DMS153 treated with DMSO at 0.1 percent for 48 hours (cell line): ENCODE measurements at regions not wholly inside any gene's neighbourhood (a gene's known extent, or its start where the extent isn't known, plus 50 kb on each side); places are given as distances from the start of the nearest gene placed in this dataset.
"Not testable (repeated sequence)": the region's sequence is repeated elsewhere in the genome, so short reads cannot be mapped to it uniquely, and the experiment has no call there.

ENCODE experiments used
- DNase-seq: peaks from one replicate; lab custom pipeline; 2025; ENCODE audit not compliant: unreplicated experiment; lab: John Stamatoyannopoulos, UW

- no peak for DNase-seq
Measured at GRCh38 chr3:82628385-82629014, 867.1 kb upstream of the GBE1 start.

- DNase-seq, result no peak
Measured at GRCh38 chr3:82627733-82628132, 866.3 kb upstream of the GBE1 start.

- DNase-seq, result not testable (repeated sequence)
Measured at GRCh38 chr3:82620744-82621143, 859.3 kb upstream of the GBE1 start.

- no peak for DNase-seq
Measured at GRCh38 chr3:82618594-82618993, 857.1 kb upstream of the GBE1 start.

- no peak for DNase-seq
Measured at GRCh38 chr3:82610236-82610635, 848.8 kb upstream of the GBE1 start.

- DNase-seq, result no peak
Measured at GRCh38 chr3:82607391-82607790, 845.9 kb upstream of the GBE1 start.

GRCh38 chr3:82596805-82597204, 835.4 kb upstream of the GBE1 start:
- DNase-seq, result no peak

GRCh38 chr3:82595530-82595929, 834.1 kb upstream of the GBE1 start:
- DNase-seq, result no peak

GRCh38 chr3:82587174-82587573, 825.7 kb upstream of the GBE1 start:
- DNase-seq, result no peak

- no peak for DNase-seq
Measured at GRCh38 chr3:82586414-82586813, 825.0 kb upstream of the GBE1 start.

- DNase-seq, result not testable (repeated sequence)
Measured at GRCh38 chr3:82586002-82586401, 824.6 kb upstream of the GBE1 start.

- not testable (repeated sequence) for DNase-seq
Measured at GRCh38 chr3:82585591-82585990, 824.1 kb upstream of the GBE1 start.

GRCh38 chr3:82584861-82585260, 823.4 kb upstream of the GBE1 start:
- not testable (repeated sequence) for DNase-seq

GRCh38 chr3:82584415-82584814, 823.0 kb upstream of the GBE1 start:
- not testable (repeated sequence) for DNase-seq

- DNase-seq, result no peak
Measured at GRCh38 chr3:82581350-82581749, 819.9 kb upstream of the GBE1 start.

GRCh38 chr3:82572721-82573120, 811.3 kb upstream of the GBE1 start:
- no peak for DNase-seq

- DNase-seq, result no peak
Measured at GRCh38 chr3:82568776-82569338, 807.4 kb upstream of the GBE1 start.

GRCh38 chr3:82567029-82567600, 805.7 kb upstream of the GBE1 start:
- no peak for DNase-seq

GRCh38 chr3:82562896-82563295, 801.5 kb upstream of the GBE1 start:
- no peak for DNase-seq

GRCh38 chr3:82561784-82562183, 800.3 kb upstream of the GBE1 start:
- DNase-seq, result no peak

- DNase-seq, result no peak
Measured at GRCh38 chr3:82558081-82558480, 796.6 kb upstream of the GBE1 start.

GRCh38 chr3:82556113-82556512, 794.7 kb upstream of the GBE1 start:
- DNase-seq, result no peak

GRCh38 chr3:82542556-82542955, 781.1 kb upstream of the GBE1 start:
- DNase-seq, result not testable (repeated sequence)
